OCI-LY7 (cell line): ENCODE measurements at regions not wholly inside any gene's neighbourhood (a gene's known extent, or its start where the extent isn't known, plus 50 kb on each side); places are given as distances from the start of the nearest gene placed in this dataset.

Experiments used
- EZH2phosphoT487 ChIP-seq: fragments of 200-600 bp; sonication (generic); IDR thresholded peaks from 2 replicates; pipeline ENCODE4 v1.6.1; 2018; ENCODE audit warnings: low read depth, borderline replicate concordance, mild to moderate bottlenecking, mixed run types, antibody characterized with exemption, low read length, moderate library complexity, mixed read lengths
- TF ChIP-seq, protein P1 (sequence below): fragments of 200-600 bp; sonication (generic); conservative IDR thresholded peaks from 2 replicates; pipeline ENCODE4 v1.5.1; 2014; ENCODE audit warnings: mild to moderate bottlenecking, antibody characterized with exemption, low read length, moderate library complexity, mixed read lengths

DNA sequence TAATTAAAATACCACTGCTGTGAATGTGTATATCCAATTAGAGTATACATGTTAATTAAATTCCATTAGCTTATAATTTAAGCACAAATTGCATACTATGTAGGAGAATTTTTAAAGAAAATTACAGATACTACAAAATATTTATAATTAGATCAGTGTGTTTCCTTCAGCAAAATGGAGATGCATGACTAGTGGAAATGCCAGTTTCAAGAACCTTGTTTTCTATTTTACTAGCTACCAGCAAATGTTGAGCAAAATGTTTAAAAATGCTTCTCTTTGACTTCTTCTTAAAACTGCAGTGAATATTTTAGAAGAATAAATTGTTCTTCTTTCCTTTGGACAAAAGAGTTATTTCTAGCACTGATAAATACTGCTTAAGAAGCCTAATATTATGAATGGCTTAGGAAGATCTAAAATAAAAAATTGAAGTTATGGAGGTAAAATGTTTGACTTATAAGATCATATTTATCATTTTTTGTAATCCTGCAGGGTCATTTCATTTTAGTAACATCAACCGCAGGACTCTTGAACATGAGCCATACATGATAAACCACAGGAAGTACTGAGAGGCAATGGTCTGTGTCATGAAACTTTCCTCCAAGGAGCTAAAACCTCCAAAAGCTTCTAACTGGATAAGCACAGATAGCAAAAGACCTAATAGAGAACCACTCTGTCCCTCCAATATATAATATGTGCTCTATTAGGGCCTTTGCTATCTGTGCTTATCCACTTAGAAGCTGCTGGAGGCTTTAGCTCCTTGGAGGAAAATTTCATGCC lies 1066.0 kb upstream of the CELF2 start:
- TF ChIP-seq, protein P1, sequence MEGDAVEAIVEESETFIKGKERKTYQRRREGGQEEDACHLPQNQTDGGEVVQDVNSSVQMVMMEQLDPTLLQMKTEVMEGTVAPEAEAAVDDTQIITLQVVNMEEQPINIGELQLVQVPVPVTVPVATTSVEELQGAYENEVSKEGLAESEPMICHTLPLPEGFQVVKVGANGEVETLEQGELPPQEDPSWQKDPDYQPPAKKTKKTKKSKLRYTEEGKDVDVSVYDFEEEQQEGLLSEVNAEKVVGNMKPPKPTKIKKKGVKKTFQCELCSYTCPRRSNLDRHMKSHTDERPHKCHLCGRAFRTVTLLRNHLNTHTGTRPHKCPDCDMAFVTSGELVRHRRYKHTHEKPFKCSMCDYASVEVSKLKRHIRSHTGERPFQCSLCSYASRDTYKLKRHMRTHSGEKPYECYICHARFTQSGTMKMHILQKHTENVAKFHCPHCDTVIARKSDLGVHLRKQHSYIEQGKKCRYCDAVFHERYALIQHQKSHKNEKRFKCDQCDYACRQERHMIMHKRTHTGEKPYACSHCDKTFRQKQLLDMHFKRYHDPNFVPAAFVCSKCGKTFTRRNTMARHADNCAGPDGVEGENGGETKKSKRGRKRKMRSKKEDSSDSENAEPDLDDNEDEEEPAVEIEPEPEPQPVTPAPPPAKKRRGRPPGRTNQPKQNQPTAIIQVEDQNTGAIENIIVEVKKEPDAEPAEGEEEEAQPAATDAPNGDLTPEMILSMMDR: no peak
- TF ChIP-seq EZH2phosphoT487: no peak
